ENCODE measurements at regions not wholly inside any gene's neighbourhood (a gene's known extent, or its start where the extent isn't known, plus 50 kb on each side); places are given as distances from the start of the nearest gene placed in this dataset.

GRCh38 chr2:144004742-144005141, 515.2 kb downstream of the ZEB2 start:
- H3K23ac ChIP-seq (ENCODE audit: insufficient read length, low read depth, low read length): no peak overlapping the region
- no peak overlapping the region for H3K9ac ChIP-seq (ENCODE audit: extremely low read depth, insufficient read length, low read length)
- no peak overlapping the region for H2BK20ac ChIP-seq (ENCODE audit: low read depth, low read length, poor library complexity, severe bottlenecking)
- H3K79me1 ChIP-seq (ENCODE audit: insufficient read depth, low read depth, low read length, poor library complexity, severe bottlenecking): no peaks in the 10 kb centered on the region
- H3K14ac ChIP-seq (ENCODE audit: insufficient read depth, low read length): no peak overlapping the region
- peaks cover 4% of the 10 kb centered on the region; the same call in 1 of the 2 replicates for H3K4me1 ChIP-seq (ENCODE audit: insufficient read depth, low read length)
- H2BK12ac ChIP-seq (ENCODE audit: insufficient read length, low read depth, low read length): no peak overlapping the region
- TF ChIP-seq CTCF (conservative IDR thresholded peaks at IDR 0.05): no peak
- no peaks in the 10 kb centered on the region for H3K23me2 ChIP-seq (ENCODE audit: insufficient read length, low read depth, low read length, poor library complexity, severe bottlenecking)
- Mint-ChIP-seq H3K27me3 (ENCODE audit: low read depth) (no peaks in the 10 kb centered on the region), H3K4me1 (peaks cover 12 to 16% of the 10 kb centered on the region in 2 experiments), H3K9me3 (no peaks in the 10 kb centered on the region), H3K27ac (no peak overlapping the region), H3K4me3 (no peak overlapping the region), H3K36me3 (ENCODE audit: insufficient read depth in 1 of 3, low read depth in 3 of 3) (peaks cover 0 to 1% (median 0%) of the 10 kb centered on the region in 3 experiments; a peak in 1 of 7 replicates)
- no peak for DNase-seq
- H2BK120ac ChIP-seq (ENCODE audit: low read depth, low read length, poor library complexity, severe bottlenecking): no peak overlapping the region
- H2AK5ac ChIP-seq (ENCODE audit: insufficient read length, low read length): no peak overlapping the region
- H4K20me1 ChIP-seq (ENCODE audit: control insufficient read depth, insufficient read depth, insufficient read length): no peaks in the 10 kb centered on the region
- WGBS (ENCODE audit: extremely low coverage, insufficient read length, low lambda C conversion rate): no CpG with 5 or more reads among the region's 9 CpGs
- no peak overlapping the region for H2AFZ ChIP-seq (ENCODE audit: low read length)
- no peak overlapping the region for H4K8ac ChIP-seq (replicated peaks; ENCODE audit: insufficient read length, low read depth, low read length)
- H3K18ac ChIP-seq (ENCODE audit: insufficient read length, low read depth, low read length): no peak overlapping the region
- H3K79me2 ChIP-seq (ENCODE audit: insufficient read depth, low read length): no peaks in the 10 kb centered on the region
- H3K27me3 ChIP-seq (ENCODE audit: insufficient read depth, low read length): no peaks in the 10 kb centered on the region
- no peak overlapping the region for H3T11ph ChIP-seq (ENCODE audit: low read length)
- no peak overlapping the region for H4K91ac ChIP-seq (ENCODE audit: insufficient read length, low read depth, low read length)
- H3K56ac ChIP-seq (ENCODE audit: insufficient read length, low read depth, low read length): no peak overlapping the region
- no peak overlapping the region for H3K4me2 ChIP-seq (ENCODE audit: insufficient read depth, insufficient read length, low read length)
- H2BK5ac ChIP-seq (ENCODE audit: insufficient read length, low read length): no peak overlapping the region
- H3K9me3 ChIP-seq (ENCODE audit: control insufficient read depth, low read depth, low read length): no peaks in the 10 kb centered on the region
- no peak overlapping the region for H4K5ac ChIP-seq (ENCODE audit: insufficient read length, low read depth, low read length)
- no peak overlapping the region for H2BK15ac ChIP-seq (ENCODE audit: low read depth, low read length)
- H3K4ac ChIP-seq (ENCODE audit: low read depth, low read length): no peak overlapping the region
- H3K27ac ChIP-seq (ENCODE audit: insufficient read length, low read depth, low read length): no peak overlapping the region

Measured in H9 (cell line).